ENCODE measurements at regions not wholly inside any gene's neighbourhood (a gene's known extent, or its start where the extent isn't known, plus 50 kb on each side); places are given as distances from the start of the nearest gene placed in this dataset.

- TF ChIP-seq POLR2A (IDR thresholded peaks at IDR 0.05) = no peak
- TF ChIP-seq, protein P1, sequence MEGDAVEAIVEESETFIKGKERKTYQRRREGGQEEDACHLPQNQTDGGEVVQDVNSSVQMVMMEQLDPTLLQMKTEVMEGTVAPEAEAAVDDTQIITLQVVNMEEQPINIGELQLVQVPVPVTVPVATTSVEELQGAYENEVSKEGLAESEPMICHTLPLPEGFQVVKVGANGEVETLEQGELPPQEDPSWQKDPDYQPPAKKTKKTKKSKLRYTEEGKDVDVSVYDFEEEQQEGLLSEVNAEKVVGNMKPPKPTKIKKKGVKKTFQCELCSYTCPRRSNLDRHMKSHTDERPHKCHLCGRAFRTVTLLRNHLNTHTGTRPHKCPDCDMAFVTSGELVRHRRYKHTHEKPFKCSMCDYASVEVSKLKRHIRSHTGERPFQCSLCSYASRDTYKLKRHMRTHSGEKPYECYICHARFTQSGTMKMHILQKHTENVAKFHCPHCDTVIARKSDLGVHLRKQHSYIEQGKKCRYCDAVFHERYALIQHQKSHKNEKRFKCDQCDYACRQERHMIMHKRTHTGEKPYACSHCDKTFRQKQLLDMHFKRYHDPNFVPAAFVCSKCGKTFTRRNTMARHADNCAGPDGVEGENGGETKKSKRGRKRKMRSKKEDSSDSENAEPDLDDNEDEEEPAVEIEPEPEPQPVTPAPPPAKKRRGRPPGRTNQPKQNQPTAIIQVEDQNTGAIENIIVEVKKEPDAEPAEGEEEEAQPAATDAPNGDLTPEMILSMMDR (IDR thresholded peaks at IDR 0.05) = no peak
Measured at GRCh38 chr1:213733705-213734104, 254.1 kb upstream of the PROX1 start.
